SK-N-SH treated with all-trans-retinoic acid at 6 μM for 48 hours (cell line): ENCODE measurements at regions not wholly inside any gene's neighbourhood (a gene's known extent, or its start where the extent isn't known, plus 50 kb on each side); places are given as distances from the start of the nearest gene placed in this dataset.

ENCODE experiments used
- ARNTL ChIP-seq: fragments of 450-650 bp; formaldehyde crosslinking; IDR thresholded peaks from 2 replicates; pipeline ENCODE4 v1.5.0; 2020; ENCODE audit warnings: low read depth, mild to moderate bottlenecking, moderate library complexity, borderline replicate concordance
- CREB5 ChIP-seq: fragments of 250-450 bp; sonication (Bioruptor Pico); IDR thresholded peaks from 2 replicates; pipeline ENCODE4 v1.5.1; 2020; ENCODE audit warnings: low read depth, mild to moderate bottlenecking, moderate library complexity
- CSDC2 ChIP-seq: fragments of 250-450 bp; sonication (Bioruptor Pico); IDR thresholded peaks from 2 replicates; pipeline ENCODE4 v1.5.0; 2020; ENCODE audit warnings: mild to moderate bottlenecking, moderate library complexity
- CSRNP3 ChIP-seq: fragments of 250-450 bp; sonication (Bioruptor Pico); IDR thresholded peaks from 2 replicates; pipeline ENCODE4 v1.5.1; 2021; ENCODE audit warnings: mild to moderate bottlenecking, moderate library complexity
- ESRRG ChIP-seq: fragments of 250-450 bp; sonication (Bioruptor Pico); IDR thresholded peaks from 2 replicates; pipeline ENCODE4 v1.6.1; 2021; ENCODE audit warnings: mild to moderate bottlenecking
- OSR1 ChIP-seq: fragments of 250-450 bp; sonication (Bioruptor Pico); IDR thresholded peaks from 2 replicates; pipeline ENCODE4 v1.8.0; 2022; ENCODE audit warnings: moderate library complexity, mild to moderate bottlenecking, inconsistent platforms
- PATZ1 ChIP-seq: fragments of 250-450 bp; sonication (Bioruptor Pico); IDR thresholded peaks from 2 replicates; pipeline ENCODE4 v1.8.0; 2020; ENCODE audit warnings: mild to moderate bottlenecking, moderate library complexity, borderline replicate concordance
- POU6F1 ChIP-seq: fragments of 250-450 bp; sonication (Bioruptor Pico); IDR thresholded peaks from 2 replicates; pipeline ENCODE4 v1.8.0; 2021; ENCODE audit warnings: low read depth, mild to moderate bottlenecking, moderate library complexity, borderline replicate concordance
- RARB ChIP-seq: fragments of 250-450 bp; sonication (Bioruptor Pico); IDR thresholded peaks from 2 replicates; pipeline ENCODE4 v1.8.0; 2021; ENCODE audit warnings: mild to moderate bottlenecking, moderate library complexity
- ZFP3 ChIP-seq: fragments of 250-450 bp; sonication (Bioruptor Pico); IDR thresholded peaks from 2 replicates; pipeline ENCODE4 v1.5.0; 2020; ENCODE audit warnings: mild to moderate bottlenecking, moderate library complexity
- ZFP30 ChIP-seq: fragments of 450-650 bp; formaldehyde crosslinking; IDR thresholded peaks from 2 replicates; pipeline ENCODE4 v1.5.0; 2022; ENCODE audit warnings: mild to moderate bottlenecking, moderate library complexity
- ZNF565 ChIP-seq: fragments of 450-650 bp; formaldehyde crosslinking; conservative IDR thresholded peaks from 2 replicates; pipeline ENCODE4 v1.5.0; 2020; ENCODE audit warnings: low read depth, mild to moderate bottlenecking, moderate library complexity
- ZNF70 ChIP-seq: fragments of 450-650 bp; formaldehyde crosslinking; IDR thresholded peaks from 2 replicates; pipeline ENCODE4 v1.5.0; 2020; ENCODE audit warnings: mild to moderate bottlenecking, moderate library complexity

GRCh38 chr11:42075180-42075579 lies 615.7 kb upstream of the LRRC4C start:
- TF ChIP-seq POU6F1 (no peak), CREB5 (CRISPR knock-in tag) (no peak), ZNF565 (CRISPR knock-in tag) (no peak), ZFP3 (no peak), ARNTL (CRISPR knock-in tag) (no peak), ZFP30 (CRISPR knock-in tag) (no peak), PATZ1 (no peak), OSR1 (CRISPR knock-in tag) (no peak), RARB (no peak), CSRNP3 (CRISPR knock-in tag) (no peak), ESRRG (no peak), CSDC2 (CRISPR knock-in tag) (no peak), ZNF70 (CRISPR knock-in tag) (no peak)
